ENCODE measurements at regions not wholly inside any gene's neighbourhood (a gene's known extent, or its start where the extent isn't known, plus 50 kb on each side); places are given as distances from the start of the nearest gene placed in this dataset.
A peak's percentile ranks its signal among the peaks of the same experiment; 100 is the strongest.

DNA sequence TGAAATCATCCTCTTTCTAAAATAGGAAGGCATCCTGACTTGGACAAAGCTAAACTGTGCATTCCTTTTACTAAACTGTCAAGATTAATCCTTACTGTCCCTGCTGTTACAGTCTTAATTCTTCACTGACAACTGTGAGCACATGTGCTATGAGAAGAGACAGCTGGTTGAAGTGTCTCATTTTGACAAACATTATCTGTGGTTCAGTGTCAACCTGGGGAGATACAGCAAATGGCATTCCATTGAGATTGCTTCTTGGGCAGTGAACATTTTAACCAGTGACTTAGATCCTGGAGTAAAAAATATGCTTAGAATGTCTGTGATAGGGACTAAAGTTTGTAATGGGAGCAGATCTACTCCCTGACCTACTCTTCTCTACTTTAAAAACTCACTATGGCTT, 552.6 kb upstream of the ATP2B1 start:
- TF ChIP-seq SMC3 (conservative IDR thresholded peaks at IDR 0.05; ENCODE audit: poor library complexity) (no peak), EZH2 (IDR thresholded peaks at IDR 0.05; ENCODE audit: borderline replicate concordance, insufficient read depth, low read length, poor library complexity, severe bottlenecking) (no peak), REST (IDR thresholded peaks at IDR 0.05; ENCODE audit: borderline replicate concordance) (no peak), MXI1 (conservative IDR thresholded peaks at IDR 0.05; ENCODE audit: poor library complexity, severe bottlenecking) (no peak), EP300 (conservative IDR thresholded peaks at IDR 0.05; ENCODE audit: poor library complexity, severe bottlenecking) (peak; percentile 88)
- TF ChIP-seq, protein P1, sequence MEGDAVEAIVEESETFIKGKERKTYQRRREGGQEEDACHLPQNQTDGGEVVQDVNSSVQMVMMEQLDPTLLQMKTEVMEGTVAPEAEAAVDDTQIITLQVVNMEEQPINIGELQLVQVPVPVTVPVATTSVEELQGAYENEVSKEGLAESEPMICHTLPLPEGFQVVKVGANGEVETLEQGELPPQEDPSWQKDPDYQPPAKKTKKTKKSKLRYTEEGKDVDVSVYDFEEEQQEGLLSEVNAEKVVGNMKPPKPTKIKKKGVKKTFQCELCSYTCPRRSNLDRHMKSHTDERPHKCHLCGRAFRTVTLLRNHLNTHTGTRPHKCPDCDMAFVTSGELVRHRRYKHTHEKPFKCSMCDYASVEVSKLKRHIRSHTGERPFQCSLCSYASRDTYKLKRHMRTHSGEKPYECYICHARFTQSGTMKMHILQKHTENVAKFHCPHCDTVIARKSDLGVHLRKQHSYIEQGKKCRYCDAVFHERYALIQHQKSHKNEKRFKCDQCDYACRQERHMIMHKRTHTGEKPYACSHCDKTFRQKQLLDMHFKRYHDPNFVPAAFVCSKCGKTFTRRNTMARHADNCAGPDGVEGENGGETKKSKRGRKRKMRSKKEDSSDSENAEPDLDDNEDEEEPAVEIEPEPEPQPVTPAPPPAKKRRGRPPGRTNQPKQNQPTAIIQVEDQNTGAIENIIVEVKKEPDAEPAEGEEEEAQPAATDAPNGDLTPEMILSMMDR (IDR thresholded peaks at IDR 0.05; ENCODE audit: poor library complexity, severe bottlenecking) = no peak

Measured in neural cell (in vitro differentiated cells).